ENCODE measurements at regions not wholly inside any gene's neighbourhood (a gene's known extent, or its start where the extent isn't known, plus 50 kb on each side); places are given as distances from the start of the nearest gene placed in this dataset.

DNA sequence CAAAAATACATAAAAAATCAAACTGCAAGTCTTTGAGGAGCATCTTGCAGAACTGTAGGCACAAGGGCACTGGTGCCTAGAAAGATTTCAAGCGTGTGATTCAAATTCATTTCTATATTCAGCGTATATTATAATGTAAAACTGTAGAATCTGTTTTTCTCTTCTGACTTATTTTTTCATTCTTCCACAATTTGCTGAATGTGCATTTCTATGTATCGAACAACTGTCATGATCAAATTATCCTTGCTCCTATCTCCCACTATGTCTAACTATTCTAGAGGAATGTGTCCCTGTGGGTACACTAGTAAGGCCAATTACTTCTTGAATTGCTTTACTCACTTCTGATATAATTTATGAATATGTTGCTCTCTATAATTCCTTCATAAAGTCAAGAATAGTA, 283.0 kb upstream of the MAGI2 start:
- Histone ChIP-seq H3K4me3 (ENCODE audit: control extremely low read depth in 1 of 5, extremely low read depth in 1 of 5, insufficient read depth in 1 of 5, low read depth in 2 of 5, low read length in 4 of 5) (no peak overlapping the region), H3K27me3 (replicated peaks in 1 of 4; ENCODE audit: control extremely low read depth in 1 of 4, control insufficient read depth in 3 of 4, insufficient read depth in 4 of 4, low read length in 3 of 4) (no peaks in the 10 kb centered on the region), H2AFZ (ENCODE audit: insufficient read depth, low read depth, low read length, poor library complexity, severe bottlenecking) (no peak overlapping the region), H3K4me1 (ENCODE audit: control insufficient read depth in 2 of 2, insufficient read depth in 2 of 2, low read length in 2 of 2) (no peaks in the 10 kb centered on the region), H3K27ac (ENCODE audit: low read length in 2 of 2) (no peak overlapping the region), H4K20me1 (ENCODE audit: control insufficient read depth, insufficient read depth, low read length, poor library complexity, severe bottlenecking) (no peaks in the 10 kb centered on the region), H3K9me3 (ENCODE audit: control extremely low read depth in 1 of 3, control insufficient read depth in 2 of 3, insufficient read depth in 1 of 3, low read length in 2 of 3) (peaks cover 0 to 19% (median 9%) of the 10 kb centered on the region in 3 donors), H3K4me2 (replicated peaks; ENCODE audit: low read depth, low read length, poor library complexity, severe bottlenecking) (no peak overlapping the region), H3K79me2 (ENCODE audit: control insufficient read depth, insufficient read depth, low read length) (no peaks in the 10 kb centered on the region), H3K36me3 (replicated peaks in 1 of 2; ENCODE audit: control extremely low read depth in 1 of 2, control insufficient read depth in 1 of 2, extremely low read depth in 1 of 2, insufficient read depth in 2 of 2, low read length in 1 of 2) (no peaks in the 10 kb centered on the region), H3K9ac (ENCODE audit: low read length) (no peak overlapping the region)
- no peaks in the 10 kb centered on the region for H3K4me1 Mint-ChIP-seq
- ChIA-PET POLR2A (no interaction called here), CTCF (no interaction called here)
- TF ChIP-seq EZH2 (IDR thresholded peaks at IDR 0.05; ENCODE audit: borderline replicate concordance, insufficient read depth, low read depth, low read length, poor library complexity, severe bottlenecking), result no peak
- TF ChIP-seq, protein P1, sequence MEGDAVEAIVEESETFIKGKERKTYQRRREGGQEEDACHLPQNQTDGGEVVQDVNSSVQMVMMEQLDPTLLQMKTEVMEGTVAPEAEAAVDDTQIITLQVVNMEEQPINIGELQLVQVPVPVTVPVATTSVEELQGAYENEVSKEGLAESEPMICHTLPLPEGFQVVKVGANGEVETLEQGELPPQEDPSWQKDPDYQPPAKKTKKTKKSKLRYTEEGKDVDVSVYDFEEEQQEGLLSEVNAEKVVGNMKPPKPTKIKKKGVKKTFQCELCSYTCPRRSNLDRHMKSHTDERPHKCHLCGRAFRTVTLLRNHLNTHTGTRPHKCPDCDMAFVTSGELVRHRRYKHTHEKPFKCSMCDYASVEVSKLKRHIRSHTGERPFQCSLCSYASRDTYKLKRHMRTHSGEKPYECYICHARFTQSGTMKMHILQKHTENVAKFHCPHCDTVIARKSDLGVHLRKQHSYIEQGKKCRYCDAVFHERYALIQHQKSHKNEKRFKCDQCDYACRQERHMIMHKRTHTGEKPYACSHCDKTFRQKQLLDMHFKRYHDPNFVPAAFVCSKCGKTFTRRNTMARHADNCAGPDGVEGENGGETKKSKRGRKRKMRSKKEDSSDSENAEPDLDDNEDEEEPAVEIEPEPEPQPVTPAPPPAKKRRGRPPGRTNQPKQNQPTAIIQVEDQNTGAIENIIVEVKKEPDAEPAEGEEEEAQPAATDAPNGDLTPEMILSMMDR (IDR thresholded peaks at IDR 0.05), result no peak
- intact Hi-C loops (cut with micrococcal nuclease), result no loop called here
- peaks cover 11% of the 10 kb centered on the region for H3K9me3 Mint-ChIP-seq (ENCODE audit: insufficient read depth)
- no peak overlapping the region for H3K4me3 Mint-ChIP-seq
- ATAC-seq (ENCODE audit: low read depth), result no peak
- no CpG with 5 or more reads among the region's 3 CpGs for WGBS (ENCODE audit: insufficient coverage)
- no peaks in the 10 kb centered on the region for H3K27me3 Mint-ChIP-seq
- DNase-seq, result no peak
- H3K27ac Mint-ChIP-seq, result no peak overlapping the region

DNA sequence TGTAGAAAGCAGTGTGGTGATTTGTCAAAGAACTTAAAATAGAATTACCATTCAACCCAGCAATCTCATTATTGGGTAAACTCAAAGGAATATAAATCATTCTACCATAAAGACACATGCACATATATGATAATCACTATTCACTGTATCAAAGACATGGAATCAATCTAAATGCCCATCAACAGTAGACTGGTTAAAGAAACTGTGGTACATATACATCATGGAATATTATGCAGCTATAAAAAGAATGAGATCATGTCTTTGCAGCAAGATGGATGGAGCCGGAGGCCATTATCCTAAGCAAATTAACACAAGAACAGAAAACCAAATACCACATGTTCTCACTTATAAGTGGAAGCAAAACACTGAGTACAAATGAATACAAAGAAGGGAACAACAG, 281.5 kb upstream of the MAGI2 start:
- Mint-ChIP-seq H3K27me3 (no peaks in the 10 kb centered on the region), H3K27ac (no peak overlapping the region), H3K4me3 (no peak overlapping the region), H3K9me3 (ENCODE audit: insufficient read depth) (peaks cover 15% of the 10 kb centered on the region), H3K4me1 (no peaks in the 10 kb centered on the region)
- H3K9me3 ChIP-seq (ENCODE audit: control extremely low read depth in 1 of 3, control insufficient read depth in 2 of 3, insufficient read depth in 1 of 3, low read length in 2 of 3), result peaks cover 0 to 16% (median 9%) of the 10 kb centered on the region in 3 donors
- H4K20me1 ChIP-seq (ENCODE audit: control insufficient read depth, insufficient read depth, low read length, poor library complexity, severe bottlenecking), result no peaks in the 10 kb centered on the region
- POLR2A ChIA-PET, result no interaction called here
- no peaks in the 10 kb centered on the region for H3K27me3 ChIP-seq (replicated peaks in 1 of 4; ENCODE audit: control extremely low read depth in 1 of 4, control insufficient read depth in 3 of 4, insufficient read depth in 4 of 4, low read length in 3 of 4)
- H3K27ac ChIP-seq (ENCODE audit: low read length in 2 of 2), result no peak overlapping the region
- H3K9ac ChIP-seq (ENCODE audit: low read length), result no peak overlapping the region
- no peak for DNase-seq
- no peak for ATAC-seq (ENCODE audit: low read depth)
- intact Hi-C loops (cut with micrococcal nuclease), result no loop called here
- H3K36me3 ChIP-seq (replicated peaks in 1 of 2; ENCODE audit: control extremely low read depth in 1 of 2, control insufficient read depth in 1 of 2, extremely low read depth in 1 of 2, insufficient read depth in 2 of 2, low read length in 1 of 2), result no peaks in the 10 kb centered on the region
- H3K4me1 ChIP-seq (ENCODE audit: control insufficient read depth in 2 of 2, insufficient read depth in 2 of 2, low read length in 2 of 2), result no peaks in the 10 kb centered on the region
- CTCF ChIA-PET, result no interaction called here
- H3K4me2 ChIP-seq (replicated peaks; ENCODE audit: low read depth, low read length, poor library complexity, severe bottlenecking), result no peak overlapping the region
- no peaks in the 10 kb centered on the region for H3K79me2 ChIP-seq (ENCODE audit: control insufficient read depth, insufficient read depth, low read length)
- WGBS (ENCODE audit: insufficient coverage), result no CpG with 5 or more reads among the region's 1 CpG
- no peak for TF ChIP-seq EZH2 (IDR thresholded peaks at IDR 0.05; ENCODE audit: borderline replicate concordance, insufficient read depth, low read depth, low read length, poor library complexity, severe bottlenecking)
- no peak overlapping the region for H2AFZ ChIP-seq (ENCODE audit: insufficient read depth, low read depth, low read length, poor library complexity, severe bottlenecking)
- no peak overlapping the region for H3K4me3 ChIP-seq (ENCODE audit: control extremely low read depth in 1 of 5, extremely low read depth in 1 of 5, insufficient read depth in 1 of 5, low read depth in 2 of 5, low read length in 4 of 5)

Measured in B cell (primary cell).